Heart right ventricle (tissue), 16 donors: ENCODE measurements at regions not wholly inside any gene's neighbourhood (a gene's known extent, or its start where the extent isn't known, plus 50 kb on each side); places are given as distances from the start of the nearest gene placed in this dataset.

Experiments used
- ATAC-seq, 8 donors: fragments of 200-7000 bp; cut with Tn5 transposase; one replicate each; pipeline ENCODE4 v1.9.1; 2020; ENCODE audit warnings: mild to moderate bottlenecking in 8 of 8, moderate library complexity in 8 of 8, moderate number of reproducible peaks in 1 of 8
- DNase-seq, 2 donors: peaks; one replicate each; pipeline ENCODE4 v3.0.0-alpha.2; 2020
- H3K27ac ChIP-seq, 10 donors: fragments of 200-600 bp; sonication (generic) in 2 of 10; one replicate each; pipeline versions ENCODE4 v1.5.0 to v1.8.0; 2020 to 2022; ENCODE audit warnings: mild to moderate bottlenecking in 3 of 10
- H3K27me3 ChIP-seq, 7 donors: fragments of 200-600 bp; one replicate each; pipeline ENCODE4 v1.8.0; 2021 to 2022; ENCODE audit warnings: mild to moderate bottlenecking in 2 of 7
- H3K36me3 ChIP-seq, 9 donors: fragments of 200-600 bp; sonication (generic) in 1 of 9; one replicate each; pipeline versions ENCODE4 v1.5.0 to v1.8.0; 2020 to 2022; ENCODE audit warnings: mild to moderate bottlenecking in 2 of 9
- H3K4me1 ChIP-seq, 9 donors: fragments of 200-600 bp; sonication (generic) in 1 of 9; one replicate each; pipeline versions ENCODE4 v1.5.0 to v1.8.0; 2020 to 2022; ENCODE audit warnings: mild to moderate bottlenecking in 4 of 9
- H3K4me3 ChIP-seq, 10 donors: fragments of 200-600 bp; sonication (generic) in 2 of 10; one replicate each; pipeline versions ENCODE4 v1.5.0 to v1.8.0; 2020 to 2022; ENCODE audit warnings: mild to moderate bottlenecking in 7 of 10, moderate library complexity in 2 of 10
- H3K9me3 ChIP-seq, 11 donors: fragments of 200-600 bp in 10 of 11; sonication (generic) in 2 of 11; one replicate each; pipeline versions ENCODE4 v1.5.0 to v1.8.0; 2013 to 2022; ENCODE audit warnings: mild to moderate bottlenecking in 2 of 11, control low read depth in 1 of 11, moderate library complexity in 1 of 11
- WGBS, 2 donors: extraction: QIAGEN DNeasy Blood & Tissue Kit; methylation state at CpG; one replicate each; pipeline ENCODE4 v1.1.7; 2013; ENCODE audit warnings: inconsistent platforms in 1 of 2; 5-methylcytosine and 5-hydroxymethylcytosine counted together
- intact Hi-C, 10 donors: fragments of 100-400 bp; cut with DNase I; formaldehyde crosslinking; loops; one replicate each; pipeline versions ENCODE4 v1.11.1 to v1.14.2; 2022
- TF ChIP-seq, protein P1 (sequence below), 9 donors: fragments of 200-600 bp; sonication (generic) in 2 of 9; IDR thresholded peaks; one replicate each; pipeline versions ENCODE4 v1.5.0 to v1.8.0; 2021 to 2022; ENCODE audit warnings: antibody characterized with exemption in 9 of 9, mild to moderate bottlenecking in 5 of 9, moderate library complexity in 1 of 9
- donor health status: Arrhythmogenic right ventricular cardiomyopathy.
- donor health status: ischemic (EF 13 %, LVEDD 7.1; RV severe dilation, severe dysfunction).
- donor health status: healthy with polysubstance abuse.
- donor health status: DM: no; HTN: yes; CAD: no.
- donor health status: DM: no; HTN: no; CAD: no.
- donor health status: ischemic (EF 25% LVEDD 6.9; RV normal size, moderate dysfunction).
- donor health status: ischemic (EF 25% LVEDD 5.7; RV mildly dilated, moderate dysfunction).
- donor health status: healthy.
- donor health status: DM: yes; HTN: yes; CAD: no.
- donor health status: Ischemic cardiomyopathy.
- donor health status: ischemic (EF 35%, LVEDD 5.7; RV mildly dilated, moderate dysfunction).
- donor health status: nonischemic (EF 11% LVEDD 7.7; RV severe dilation, severe dysfunction).
- donor health status: DM: yes; HTN: yes; CAD: no.
- donor health status: PGD.
- donor health status: ischemic (EF 29% LVEDD 5.4; RV normal size, mild dysfunction).
- donor health status: nonischemic (EF 23%, LVEDD 6.1; RV moderate dilation, normal function).

DNA sequence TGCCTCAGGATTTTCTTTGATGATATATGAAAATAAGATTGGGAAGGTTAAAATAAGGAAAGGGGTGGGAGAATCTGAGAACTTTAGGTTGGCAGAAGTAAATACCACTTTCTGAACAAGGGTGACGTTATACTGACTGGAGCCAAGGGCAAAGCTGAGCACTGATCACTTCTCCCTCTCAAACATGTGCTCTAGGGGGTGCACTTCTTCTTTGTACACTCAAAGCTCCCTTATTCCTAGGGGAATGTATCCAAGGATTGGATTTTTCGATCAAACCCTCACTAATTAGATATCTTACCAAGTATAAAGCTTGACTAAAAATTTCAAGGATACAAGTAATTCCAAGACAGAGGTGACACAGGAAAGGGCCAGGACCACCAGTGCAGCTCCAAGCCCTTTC is 243.9 kb upstream of the UMPS start:
- DNase-seq: no peak
- Histone ChIP-seq H3K27me3 (no peaks in the 10 kb centered on the region), H3K36me3 (peaks cover 0 to 82% (median 0%) of the 10 kb centered on the region in 9 donors), H3K4me3 (no peak overlapping the region), H3K4me1 (no peaks in the 10 kb centered on the region), H3K9me3 (no peaks in the 10 kb centered on the region), H3K27ac (no peak overlapping the region)
- WGBS, 2 donors: 56 to 72% methylated on average over 2 of the region's 2 CpGs
- intact Hi-C loops: loop anchor here in 1 of 10 donors (2.0 kb wide), 1 partner anchor 64 kb away; no protein-coding TSS in a partner anchor
- TF ChIP-seq, protein P1, sequence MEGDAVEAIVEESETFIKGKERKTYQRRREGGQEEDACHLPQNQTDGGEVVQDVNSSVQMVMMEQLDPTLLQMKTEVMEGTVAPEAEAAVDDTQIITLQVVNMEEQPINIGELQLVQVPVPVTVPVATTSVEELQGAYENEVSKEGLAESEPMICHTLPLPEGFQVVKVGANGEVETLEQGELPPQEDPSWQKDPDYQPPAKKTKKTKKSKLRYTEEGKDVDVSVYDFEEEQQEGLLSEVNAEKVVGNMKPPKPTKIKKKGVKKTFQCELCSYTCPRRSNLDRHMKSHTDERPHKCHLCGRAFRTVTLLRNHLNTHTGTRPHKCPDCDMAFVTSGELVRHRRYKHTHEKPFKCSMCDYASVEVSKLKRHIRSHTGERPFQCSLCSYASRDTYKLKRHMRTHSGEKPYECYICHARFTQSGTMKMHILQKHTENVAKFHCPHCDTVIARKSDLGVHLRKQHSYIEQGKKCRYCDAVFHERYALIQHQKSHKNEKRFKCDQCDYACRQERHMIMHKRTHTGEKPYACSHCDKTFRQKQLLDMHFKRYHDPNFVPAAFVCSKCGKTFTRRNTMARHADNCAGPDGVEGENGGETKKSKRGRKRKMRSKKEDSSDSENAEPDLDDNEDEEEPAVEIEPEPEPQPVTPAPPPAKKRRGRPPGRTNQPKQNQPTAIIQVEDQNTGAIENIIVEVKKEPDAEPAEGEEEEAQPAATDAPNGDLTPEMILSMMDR (IDR thresholded peaks at IDR 0.05): peak in 2 of 9 donors; percentile 6 to 17
- ATAC-seq: no peak

DNA sequence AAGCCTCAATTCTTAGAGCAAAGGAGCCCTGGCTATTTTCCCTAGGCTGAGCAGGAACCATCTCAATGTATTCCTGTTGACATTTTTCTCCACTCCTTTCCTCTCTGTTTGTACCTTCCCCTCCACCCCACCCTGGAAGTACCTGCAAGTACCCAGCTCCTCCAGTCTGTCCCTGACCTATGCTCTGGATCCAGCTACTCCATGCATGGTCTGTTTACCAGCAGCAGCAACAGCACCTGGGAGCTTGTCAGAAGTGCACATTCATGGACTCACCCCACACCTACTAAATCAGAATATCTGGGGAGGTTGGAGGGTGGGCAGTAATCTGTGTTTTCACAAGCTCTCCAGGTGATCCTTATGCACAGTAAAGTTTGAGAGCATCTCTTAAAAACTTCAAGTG is 240.7 kb upstream of the UMPS start:
- no peak overlapping the region for H3K27ac ChIP-seq
- no peak overlapping the region for H3K4me3 ChIP-seq

DNA sequence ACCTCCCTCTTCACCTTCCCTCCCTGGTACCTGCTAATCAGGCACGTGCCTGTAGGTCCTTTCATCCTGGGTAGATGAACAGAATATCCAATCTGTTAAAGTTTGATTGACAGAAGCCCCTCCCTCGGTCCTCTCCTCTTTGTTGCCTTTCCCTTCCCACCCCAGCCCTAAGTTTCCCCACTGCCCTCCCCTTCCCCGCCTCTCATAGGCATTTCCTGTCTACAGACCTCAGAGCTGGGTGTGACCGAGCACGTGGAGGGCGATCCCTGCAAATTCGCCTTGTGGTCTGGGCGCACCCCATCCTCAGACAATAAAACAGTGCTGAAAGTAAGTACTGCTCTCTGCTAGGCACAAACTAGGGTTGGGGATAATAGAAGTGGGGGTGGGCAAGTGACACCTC is 239.2 kb upstream of the UMPS start:
- Histone ChIP-seq H3K27me3 (no peaks in the 10 kb centered on the region), H3K4me3 (no peak overlapping the region), H3K36me3 (peaks cover 0 to 63% (median 0%) of the 10 kb centered on the region in 9 donors), H3K9me3 (no peaks in the 10 kb centered on the region), H3K27ac (no peak overlapping the region), H3K4me1 (no peaks in the 10 kb centered on the region)
- intact Hi-C loops: loop anchor here in 6 of 10 donors (5.0 to 10.0 kb wide), 5 partner anchors 51 to 64 kb away; no protein-coding TSS in a partner anchor
- no peak for ATAC-seq
- TF ChIP-seq, protein P1 (IDR thresholded peaks at IDR 0.05): no peak
- WGBS, 2 donors: 78 to 85% methylated on average over 8 of the region's 8 CpGs
- DNase-seq: no peak

More for the DNA sequence above, 240.7 kb upstream of the UMPS start:
- intact Hi-C loops: no loop called here
- Histone ChIP-seq H3K27me3 (no peaks in the 10 kb centered on the region), H3K4me1 (no peaks in the 10 kb centered on the region), H3K36me3 (peaks cover 0 to 69% (median 0%) of the 10 kb centered on the region in 9 donors), H3K9me3 (no peaks in the 10 kb centered on the region)
- ATAC-seq: no peak
- TF ChIP-seq, protein P1 (IDR thresholded peaks at IDR 0.05): no peak
- no peak for DNase-seq

DNA sequence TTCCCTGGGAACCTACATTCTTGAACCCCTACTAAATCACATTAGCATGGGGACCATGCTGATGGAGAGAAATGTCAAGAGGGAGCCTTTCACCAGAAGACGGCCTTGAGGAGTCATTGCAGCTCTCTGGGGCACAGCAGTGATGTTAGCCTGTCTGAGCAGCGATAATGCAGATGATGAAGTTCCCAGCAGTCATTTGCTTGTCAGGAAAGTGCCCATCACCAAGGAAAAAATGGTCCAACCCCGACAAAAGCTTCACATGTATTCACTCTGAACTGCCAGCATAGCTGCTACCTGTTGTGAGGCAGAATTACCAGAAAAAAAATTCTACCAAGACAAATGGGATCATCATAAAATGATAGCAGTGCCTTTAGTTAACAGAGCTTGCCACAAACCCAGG is 238.4 kb upstream of the UMPS start:
- DNase-seq: no peak
- peaks cover 0 to 58% (median 0%) of the 10 kb centered on the region in 9 donors for H3K36me3 ChIP-seq
- peaks cover 0 to under 1% (median 0%) of the 10 kb centered on the region in 9 donors for H3K4me1 ChIP-seq
- H3K9me3 ChIP-seq: no peaks in the 10 kb centered on the region
- WGBS, 2 donors: 95 to 97% methylated on average over 3 of the region's 3 CpGs
- no peaks in the 10 kb centered on the region for H3K27me3 ChIP-seq
- intact Hi-C loops: loop anchor here in 9 of 10 donors (1.0 to 10.0 kb wide), 8 partner anchors 50 to 63 kb away; no protein-coding TSS in a partner anchor
- H3K4me3 ChIP-seq: no peak overlapping the region
- H3K27ac ChIP-seq: no peak overlapping the region
- ATAC-seq: no peak
- TF ChIP-seq, protein P1 (IDR thresholded peaks at IDR 0.05): no peak
